ENCODE measurements at regions not wholly inside any gene's neighbourhood (a gene's known extent, or its start where the extent isn't known, plus 50 kb on each side); places are given as distances from the start of the nearest gene placed in this dataset.

GRCh38 chr18:38810789-38811188 is 1245.2 kb upstream of the CELF4 start:
- no peak for TF ChIP-seq POLR2A (IDR thresholded peaks at IDR 0.05)
- TF ChIP-seq CTCF (IDR thresholded peaks at IDR 0.05) = no peak

Measured in ovary (tissue), 3 donors.